Fibroblast of the aortic adventitia (primary cell): ENCODE measurements at regions not wholly inside any gene's neighbourhood (a gene's known extent, or its start where the extent isn't known, plus 50 kb on each side); places are given as distances from the start of the nearest gene placed in this dataset.

Source experiments
- DNase-seq: peaks from one replicate; pipeline ENCODE4 v3.0.0-alpha.2; 2010; ENCODE audit warnings: low read depth
- H3K4me3 ChIP-seq: 2 replicates; pipeline ENCODE4 v1.5.1; 2011; ENCODE audit warnings: low read depth, mild to moderate bottlenecking, control low read depth, low read length, moderate library complexity
- TF ChIP-seq, protein P1 (sequence below): IDR thresholded peaks from 2 replicates; pipeline ENCODE4 v1.5.1; 2011; ENCODE audit warnings: mild to moderate bottlenecking, low read length, control low read depth, inconsistent platforms; ENCODE audit not compliant: insufficient read depth

DNA sequence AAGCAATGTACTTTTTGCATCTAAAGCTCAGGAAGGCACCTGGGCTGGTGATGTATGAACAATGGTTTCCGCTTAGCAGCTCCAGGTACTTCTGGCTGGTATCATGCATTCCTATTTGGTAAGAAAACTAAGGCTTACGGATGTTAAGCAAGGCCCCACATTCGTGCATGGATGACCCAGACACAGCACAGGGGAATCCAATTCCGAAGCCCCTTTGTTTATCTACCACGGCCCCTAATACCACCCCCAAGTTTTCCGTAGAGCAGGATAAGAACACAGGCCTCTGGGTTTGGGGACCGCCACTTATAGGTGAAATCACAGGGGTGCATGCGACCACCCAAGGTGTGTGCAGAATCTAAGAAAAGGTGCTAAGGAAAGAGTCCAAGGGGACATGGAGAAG, 192.1 kb upstream of the ID2 start:
- TF ChIP-seq, protein P1, sequence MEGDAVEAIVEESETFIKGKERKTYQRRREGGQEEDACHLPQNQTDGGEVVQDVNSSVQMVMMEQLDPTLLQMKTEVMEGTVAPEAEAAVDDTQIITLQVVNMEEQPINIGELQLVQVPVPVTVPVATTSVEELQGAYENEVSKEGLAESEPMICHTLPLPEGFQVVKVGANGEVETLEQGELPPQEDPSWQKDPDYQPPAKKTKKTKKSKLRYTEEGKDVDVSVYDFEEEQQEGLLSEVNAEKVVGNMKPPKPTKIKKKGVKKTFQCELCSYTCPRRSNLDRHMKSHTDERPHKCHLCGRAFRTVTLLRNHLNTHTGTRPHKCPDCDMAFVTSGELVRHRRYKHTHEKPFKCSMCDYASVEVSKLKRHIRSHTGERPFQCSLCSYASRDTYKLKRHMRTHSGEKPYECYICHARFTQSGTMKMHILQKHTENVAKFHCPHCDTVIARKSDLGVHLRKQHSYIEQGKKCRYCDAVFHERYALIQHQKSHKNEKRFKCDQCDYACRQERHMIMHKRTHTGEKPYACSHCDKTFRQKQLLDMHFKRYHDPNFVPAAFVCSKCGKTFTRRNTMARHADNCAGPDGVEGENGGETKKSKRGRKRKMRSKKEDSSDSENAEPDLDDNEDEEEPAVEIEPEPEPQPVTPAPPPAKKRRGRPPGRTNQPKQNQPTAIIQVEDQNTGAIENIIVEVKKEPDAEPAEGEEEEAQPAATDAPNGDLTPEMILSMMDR: no peak
- no peak overlapping the region for H3K4me3 ChIP-seq
- DNase-seq: no peak

DNA sequence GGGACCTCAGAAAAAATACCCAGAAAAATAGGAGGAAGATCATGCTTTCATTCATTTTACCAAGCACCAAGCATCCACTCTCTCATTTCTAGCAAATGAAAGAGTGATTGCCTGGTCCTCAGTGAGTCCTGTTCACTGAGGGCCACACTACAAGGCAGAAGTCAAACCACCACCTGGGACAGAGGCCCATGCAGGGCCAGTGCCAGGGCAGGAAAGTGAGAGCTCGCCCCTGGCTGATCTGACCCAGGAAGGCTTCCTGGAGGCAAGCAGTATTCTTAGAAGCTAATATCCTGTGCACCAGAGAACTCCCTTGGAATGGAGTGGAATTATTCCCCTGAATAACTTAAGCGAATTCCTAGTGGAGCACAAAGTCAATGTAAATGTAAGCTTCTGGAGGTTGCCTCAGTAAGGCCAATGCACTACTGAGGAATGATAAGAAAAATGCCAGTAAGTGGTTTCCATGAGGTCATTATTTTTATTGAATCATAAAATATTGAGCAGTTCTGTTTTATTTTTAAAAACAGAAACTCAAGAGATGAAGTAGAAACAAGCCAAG, 191.6 kb upstream of the ID2 start:
- DNase-seq: peak; percentile 26
- no peak overlapping the region for H3K4me3 ChIP-seq
- TF ChIP-seq, protein P1: no peak

DNA sequence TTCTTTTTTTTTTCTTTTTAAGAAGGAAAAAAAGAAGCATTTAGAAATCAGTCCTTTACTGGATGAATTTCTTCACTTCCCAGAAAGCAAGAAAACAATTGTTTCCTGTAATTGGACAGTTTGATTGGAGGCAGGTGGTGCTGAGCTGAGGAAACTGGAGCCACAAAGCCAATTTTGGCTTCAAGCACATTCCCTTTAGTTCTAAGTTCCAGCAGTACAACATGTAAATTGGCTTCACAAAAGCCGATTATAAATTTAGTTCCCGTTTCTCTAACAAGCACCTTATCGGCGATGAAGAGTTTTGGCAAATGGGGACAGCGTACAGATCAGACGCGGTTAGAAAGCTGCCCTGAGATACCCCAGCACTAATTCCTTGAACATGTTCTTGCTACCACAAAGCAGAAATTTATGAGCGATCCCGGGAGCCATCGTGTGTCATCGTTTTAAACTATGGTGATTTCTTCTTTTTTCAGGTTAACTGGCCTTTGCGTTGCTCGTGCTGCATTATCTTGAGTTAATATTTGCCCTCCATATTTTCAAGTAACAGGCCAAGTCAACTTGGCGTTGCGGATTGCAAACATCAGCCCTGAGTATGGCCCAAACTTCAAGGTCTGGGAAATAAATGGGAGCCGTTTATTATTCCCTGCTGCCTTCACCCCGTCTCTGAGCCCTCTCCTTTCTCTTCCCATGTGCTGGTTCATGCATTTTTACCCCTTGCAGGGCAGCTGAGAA, 190.4 kb upstream of the ID2 start:
- TF ChIP-seq, protein P1: no peak
- peak; percentile 80 for DNase-seq
- H3K4me3 ChIP-seq: peak overlapping the region; percentile 14

DNA sequence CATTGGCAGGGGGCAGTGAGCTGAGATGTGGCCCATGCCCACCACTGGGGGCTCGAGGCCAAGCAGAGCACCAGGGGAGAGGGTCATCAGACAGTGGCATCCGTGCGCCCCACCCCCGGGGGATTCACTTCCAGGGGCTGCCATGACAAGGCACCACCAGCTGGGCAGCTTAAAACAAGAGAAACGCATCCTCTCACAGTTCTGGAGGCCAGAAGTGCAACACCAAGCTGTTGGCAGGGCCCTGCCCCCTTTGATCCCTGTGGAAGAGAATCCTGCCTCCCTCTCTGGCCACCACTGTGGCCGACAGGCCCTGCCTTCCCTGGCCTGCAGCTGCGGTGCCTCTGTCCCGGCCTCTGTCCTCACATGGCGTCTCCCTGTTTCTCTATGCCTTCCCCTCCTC, 187.7 kb upstream of the ID2 start:
- TF ChIP-seq, protein P1: no peak
- no peak for DNase-seq
- H3K4me3 ChIP-seq: no peak overlapping the region

DNA sequence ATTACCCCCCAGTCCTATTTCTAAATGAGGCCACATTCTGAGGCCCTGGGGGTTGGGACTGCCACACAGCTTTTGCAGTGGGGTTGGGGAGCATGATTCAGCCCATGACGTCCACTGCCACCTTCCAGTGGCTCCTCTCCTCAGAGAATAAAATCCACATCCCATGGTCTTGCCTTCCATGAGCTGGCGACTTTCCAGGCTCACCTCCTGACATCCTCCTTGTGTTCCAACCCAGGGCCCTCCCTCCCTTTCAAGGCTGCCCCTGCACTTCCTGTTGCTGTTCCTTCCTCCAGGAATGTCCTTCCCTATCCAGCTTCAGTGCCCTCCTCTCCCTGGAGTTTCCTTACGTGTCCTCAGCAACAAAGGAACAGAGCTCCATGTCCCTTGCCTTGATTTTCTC, 187.3 kb upstream of the ID2 start:
- H3K4me3 ChIP-seq: no peak overlapping the region
- no peak for DNase-seq
- TF ChIP-seq, protein P1: no peak

DNA sequence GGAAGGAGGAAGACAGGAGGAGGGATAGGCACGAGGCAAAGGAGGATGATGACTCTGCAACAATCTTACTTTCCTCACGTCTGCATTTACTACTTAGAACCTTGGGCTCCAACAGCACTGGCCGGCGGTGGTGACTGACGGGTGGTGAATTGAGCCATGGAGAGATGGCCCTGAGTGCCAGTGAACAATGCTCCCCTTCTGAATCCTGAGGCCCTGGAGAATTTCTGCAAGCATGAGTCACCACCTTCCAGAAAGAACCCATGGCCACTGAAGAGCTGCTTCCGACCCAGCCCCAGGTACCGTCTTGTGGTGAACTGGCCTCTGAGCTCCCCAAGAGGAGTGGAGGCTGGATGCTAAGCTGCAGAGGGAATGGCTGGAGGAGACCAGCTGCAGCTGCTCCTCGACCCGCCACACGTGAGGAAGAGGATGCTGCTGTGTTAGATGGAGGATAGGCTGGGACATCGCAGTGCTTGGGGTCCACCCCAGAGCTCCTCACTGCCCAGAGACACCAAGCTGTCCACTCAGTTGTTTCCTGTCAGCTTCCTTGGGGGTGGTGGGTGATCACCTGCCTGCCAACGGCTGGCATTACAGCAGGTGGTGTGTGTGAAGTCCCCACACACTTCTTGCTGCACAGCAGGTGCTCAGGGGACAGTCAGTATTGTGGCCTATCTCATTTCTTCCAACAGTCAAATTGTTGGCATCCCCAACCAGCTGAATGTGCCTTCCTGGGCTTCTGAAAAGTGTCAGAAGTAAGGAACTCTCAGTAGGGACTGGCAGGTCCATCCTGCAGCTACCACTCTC, 186.5 kb upstream of the ID2 start:
- H3K4me3 ChIP-seq: no peak overlapping the region
- no peak for DNase-seq
- TF ChIP-seq, protein P1: no peak
